ENCODE measurements at regions not wholly inside any gene's neighbourhood (a gene's known extent, or its start where the extent isn't known, plus 50 kb on each side); places are given as distances from the start of the nearest gene placed in this dataset.

DNA sequence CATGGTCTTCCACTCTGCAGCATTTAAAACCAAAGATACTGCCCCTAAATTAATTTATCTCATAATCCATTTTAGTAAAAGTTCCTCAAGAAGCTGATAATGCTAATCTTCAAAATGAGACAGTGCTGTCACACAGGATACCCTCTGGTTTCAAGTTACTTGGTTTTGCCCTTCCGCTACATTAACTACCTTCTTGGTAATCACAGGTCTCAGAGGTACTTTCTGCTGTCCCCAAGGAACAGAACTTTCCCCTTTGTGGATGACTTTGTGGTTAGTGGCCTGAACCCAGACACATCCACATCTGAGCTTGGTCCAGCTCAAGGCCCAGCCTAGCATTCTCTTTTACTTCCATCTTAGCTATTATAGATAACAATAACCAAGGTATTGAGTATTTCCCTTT, 88.8 kb upstream of the TMEM26 start:
- in situ Hi-C loops (cut with MboI; ENCODE audit: low pct_unique_long_range_greater_than_20kb in 2 of 9, low sequenced_read_pairs in 9 of 9, unreplicated experiment in 9 of 9), result no loop called here
- no peak overlapping the region for H3K4me3 ChIP-seq
- WGBS, 10 experiments, result 86 to 100% (median 100%) methylated on average over 1 of the region's 1 CpG; no CpG with 5 or more reads in 5 of the 10 experiments

DNA sequence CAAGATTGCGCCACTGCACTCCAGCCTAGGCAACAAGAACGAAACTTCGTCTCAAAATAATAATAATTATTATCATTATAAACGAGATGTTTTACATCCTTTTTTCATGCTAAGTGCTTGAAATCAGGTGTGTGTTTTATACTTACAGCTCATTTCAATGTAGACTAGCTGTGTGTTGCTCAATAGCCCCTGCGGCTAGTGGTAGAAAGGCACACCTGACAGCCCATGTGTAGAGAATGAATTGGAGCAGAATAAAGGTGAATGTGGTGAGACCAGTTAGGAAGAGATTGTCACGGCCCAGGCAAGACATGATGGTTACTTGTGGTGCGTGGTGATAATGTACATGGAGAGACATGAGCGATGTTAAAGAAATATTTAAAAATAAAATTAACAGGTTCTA, 86.7 kb upstream of the TMEM26 start:
- no peak overlapping the region for H3K4me3 ChIP-seq
- H3K4me1 ChIP-seq (replicated peaks in 1 of 2), result no peaks in the 10 kb centered on the region
- no peak overlapping the region for H3K27ac ChIP-seq
- 40 to 100% (median 91%) methylated on average over 1 to 7 of the region's 8 CpGs for WGBS, 10 experiments
- ATAC-seq (replicated peaks in 6 of 8), result no peak
- in situ Hi-C loops (cut with MboI; ENCODE audit: low pct_unique_long_range_greater_than_20kb in 2 of 9, low sequenced_read_pairs in 9 of 9, unreplicated experiment in 9 of 9), result no loop called here

More for the DNA sequence above, 88.8 kb upstream of the TMEM26 start:
- Histone ChIP-seq H3K4me1 (replicated peaks in 1 of 2) (no peaks in the 10 kb centered on the region), H3K27ac (no peak overlapping the region)
- ATAC-seq (replicated peaks in 6 of 8), result no peak

DNA sequence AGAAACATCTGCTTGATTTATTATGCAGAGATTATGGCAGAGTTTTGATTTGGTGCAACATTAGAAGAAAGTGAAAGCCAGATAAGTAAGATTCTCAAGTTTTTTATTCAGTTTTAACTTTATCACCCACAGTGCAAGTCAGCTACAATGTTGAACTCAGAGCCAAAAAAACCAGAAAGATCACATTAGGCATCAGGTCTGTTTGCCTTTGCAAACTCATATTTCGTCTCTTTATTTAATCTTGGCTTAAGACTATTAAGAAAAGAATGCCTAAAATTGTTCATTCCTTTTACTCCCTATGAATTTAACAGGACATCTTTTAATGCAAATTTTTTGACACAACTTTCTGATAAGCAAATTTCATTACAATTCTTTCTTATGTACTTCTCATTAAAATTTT, 76.0 kb upstream of the TMEM26 start:
- no peaks in the 10 kb centered on the region for H3K4me1 ChIP-seq (replicated peaks in 1 of 2)
- in situ Hi-C loops (cut with MboI; ENCODE audit: low pct_unique_long_range_greater_than_20kb in 2 of 9, low sequenced_read_pairs in 9 of 9, unreplicated experiment in 9 of 9), result no loop called here
- 10 to 100% (median 72%) methylated on average over 1 of the region's 1 CpG; no CpG with 5 or more reads in 2 of the 10 experiments for WGBS, 10 experiments
- H3K4me3 ChIP-seq, result no peak overlapping the region
- ATAC-seq (replicated peaks in 6 of 8), result no peak
- H3K27ac ChIP-seq, result no peak overlapping the region

DNA sequence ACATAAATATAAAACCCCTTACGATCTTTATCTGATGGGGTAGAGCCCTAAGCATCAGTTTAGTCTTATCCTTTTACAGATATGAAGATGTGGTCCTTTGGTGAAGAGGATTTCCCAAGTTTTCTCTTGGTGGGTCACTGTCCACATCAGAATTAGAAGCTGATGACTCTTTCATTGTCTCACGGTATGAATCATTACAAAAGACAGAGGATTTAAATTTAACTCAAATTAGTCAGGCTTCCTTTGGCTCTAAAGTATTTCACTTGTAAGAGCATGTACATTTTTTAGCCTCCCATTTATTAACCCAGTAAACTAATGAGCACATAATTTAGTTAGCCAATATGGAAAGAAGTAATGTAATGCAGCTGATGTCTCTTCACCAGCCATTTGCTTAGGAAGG, 49.9 kb upstream of the TMEM26 start:
- in situ Hi-C loops (cut with MboI; ENCODE audit: low pct_unique_long_range_greater_than_20kb in 2 of 9, low sequenced_read_pairs in 9 of 9, unreplicated experiment in 9 of 9), result no loop called here
- peaks cover 0 to 11% of the 10 kb centered on the region in 2 donors for H3K4me1 ChIP-seq (replicated peaks in 1 of 2)
- H3K4me3 ChIP-seq, result no peak overlapping the region
- no peak overlapping the region for H3K27ac ChIP-seq
- WGBS, 10 experiments, result 25 to 85% (median 65%) methylated on average over 1 to 2 of the region's 2 CpGs; no CpG with 5 or more reads in 4 of the 10 experiments
- ATAC-seq (replicated peaks in 6 of 8), result no peak

Measured in motor neuron (in vitro differentiated cells).